22Rv1 (cell line): ENCODE measurements at regions not wholly inside any gene's neighbourhood (a gene's known extent, or its start where the extent isn't known, plus 50 kb on each side); places are given as distances from the start of the nearest gene placed in this dataset.

ENCODE experiments used
- H3K27ac ChIP-seq: fragments of 450-650 bp; 2 replicates; pipeline ENCODE4 v1.5.1; 2017
- ZFX ChIP-seq: fragments of 450-650 bp; IDR thresholded peaks from 2 replicates; pipeline ENCODE4 v1.6.1; 2017; ENCODE audit warnings: antibody characterized with exemption, borderline replicate concordance
- TF ChIP-seq, protein P1 (sequence below): fragments of 450-650 bp; IDR thresholded peaks from 2 replicates; pipeline ENCODE4 v1.5.1; 2017; ENCODE audit warnings: mild to moderate bottlenecking

DNA sequence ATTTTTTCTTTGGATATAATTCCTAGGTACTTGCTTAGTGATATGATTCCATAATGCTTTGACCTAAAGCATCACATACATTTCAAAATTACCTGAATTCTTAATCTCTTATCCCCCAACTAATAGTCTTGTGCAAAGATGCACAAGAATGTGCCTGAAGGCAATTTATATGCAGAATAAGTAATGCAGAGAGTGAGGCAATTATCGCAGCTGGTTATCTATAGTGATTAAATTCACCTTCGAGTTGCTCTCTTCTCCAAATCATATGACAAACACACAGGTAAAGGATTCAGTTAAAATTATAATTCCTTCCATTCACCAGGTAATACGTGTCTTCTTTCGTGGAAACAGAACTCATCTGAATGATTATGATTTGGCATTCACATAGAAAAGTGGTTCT, 717.3 kb downstream of the MRPL39 start:
- H3K27ac ChIP-seq, result no peak overlapping the region
- no peak for TF ChIP-seq ZFX
- TF ChIP-seq, protein P1, sequence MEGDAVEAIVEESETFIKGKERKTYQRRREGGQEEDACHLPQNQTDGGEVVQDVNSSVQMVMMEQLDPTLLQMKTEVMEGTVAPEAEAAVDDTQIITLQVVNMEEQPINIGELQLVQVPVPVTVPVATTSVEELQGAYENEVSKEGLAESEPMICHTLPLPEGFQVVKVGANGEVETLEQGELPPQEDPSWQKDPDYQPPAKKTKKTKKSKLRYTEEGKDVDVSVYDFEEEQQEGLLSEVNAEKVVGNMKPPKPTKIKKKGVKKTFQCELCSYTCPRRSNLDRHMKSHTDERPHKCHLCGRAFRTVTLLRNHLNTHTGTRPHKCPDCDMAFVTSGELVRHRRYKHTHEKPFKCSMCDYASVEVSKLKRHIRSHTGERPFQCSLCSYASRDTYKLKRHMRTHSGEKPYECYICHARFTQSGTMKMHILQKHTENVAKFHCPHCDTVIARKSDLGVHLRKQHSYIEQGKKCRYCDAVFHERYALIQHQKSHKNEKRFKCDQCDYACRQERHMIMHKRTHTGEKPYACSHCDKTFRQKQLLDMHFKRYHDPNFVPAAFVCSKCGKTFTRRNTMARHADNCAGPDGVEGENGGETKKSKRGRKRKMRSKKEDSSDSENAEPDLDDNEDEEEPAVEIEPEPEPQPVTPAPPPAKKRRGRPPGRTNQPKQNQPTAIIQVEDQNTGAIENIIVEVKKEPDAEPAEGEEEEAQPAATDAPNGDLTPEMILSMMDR, result no peak

DNA sequence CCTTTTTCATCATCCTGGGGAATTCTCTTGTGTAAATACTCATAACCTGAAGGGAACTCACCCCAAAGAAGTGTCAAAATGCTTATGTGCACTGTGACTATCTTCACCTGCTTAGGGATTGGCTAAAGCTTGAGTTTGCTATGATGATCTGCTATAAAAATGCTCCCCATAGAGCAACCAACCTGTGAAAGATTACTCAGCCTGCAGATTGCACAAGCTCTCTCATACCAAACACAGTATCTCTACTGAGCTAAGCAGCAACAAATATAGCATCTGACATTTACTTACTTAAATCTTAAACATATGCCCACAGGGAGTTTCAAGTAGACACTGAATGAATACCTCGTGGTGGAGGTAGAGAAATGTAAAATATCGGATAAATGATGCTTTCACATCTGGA, 725.8 kb downstream of the MRPL39 start:
- no peak overlapping the region for H3K27ac ChIP-seq
- TF ChIP-seq ZFX, result no peak
- TF ChIP-seq, protein P1, result no peak

DNA sequence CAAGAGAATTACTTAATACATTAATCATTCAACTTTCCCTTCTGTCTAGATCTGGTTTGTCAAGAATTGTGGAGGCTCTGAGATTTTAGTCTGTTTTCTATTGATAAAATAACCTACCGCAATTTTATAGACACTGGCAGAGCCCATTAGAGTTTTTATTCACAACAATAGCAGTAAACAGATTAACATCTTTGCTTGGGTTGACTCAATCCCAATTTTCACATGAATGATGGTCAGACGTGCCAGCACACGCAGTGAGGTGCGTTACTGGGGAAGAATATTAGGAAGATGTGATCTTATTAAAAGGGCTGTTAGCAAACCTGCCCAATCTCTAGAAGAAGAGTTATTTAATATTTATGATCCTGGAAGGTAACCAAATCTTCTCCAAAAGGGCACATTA, 736.6 kb downstream of the MRPL39 start:
- TF ChIP-seq, protein P1, result no peak
- TF ChIP-seq ZFX, result no peak
- H3K27ac ChIP-seq, result no peak overlapping the region

DNA sequence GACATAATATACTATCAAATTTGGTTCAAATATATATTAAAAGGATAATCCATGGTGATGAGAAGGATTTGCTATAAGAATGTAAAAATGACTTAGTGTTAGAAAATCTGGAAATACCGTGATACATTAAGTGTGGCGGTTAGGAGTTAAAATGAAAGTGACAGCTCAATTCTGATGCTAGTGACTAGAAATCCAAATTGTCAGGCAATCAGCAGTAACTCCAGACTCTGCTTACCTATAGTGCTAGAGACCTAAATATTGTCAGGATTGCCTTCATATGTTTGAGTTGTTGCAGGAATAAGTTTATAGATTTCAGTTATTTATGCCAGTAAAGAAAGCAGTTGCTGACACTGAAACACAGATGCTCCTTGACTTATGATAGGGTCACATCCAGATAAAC, 737.4 kb downstream of the MRPL39 start:
- H3K27ac ChIP-seq, result no peak overlapping the region
- no peak for TF ChIP-seq ZFX
- TF ChIP-seq, protein P1, result no peak

DNA sequence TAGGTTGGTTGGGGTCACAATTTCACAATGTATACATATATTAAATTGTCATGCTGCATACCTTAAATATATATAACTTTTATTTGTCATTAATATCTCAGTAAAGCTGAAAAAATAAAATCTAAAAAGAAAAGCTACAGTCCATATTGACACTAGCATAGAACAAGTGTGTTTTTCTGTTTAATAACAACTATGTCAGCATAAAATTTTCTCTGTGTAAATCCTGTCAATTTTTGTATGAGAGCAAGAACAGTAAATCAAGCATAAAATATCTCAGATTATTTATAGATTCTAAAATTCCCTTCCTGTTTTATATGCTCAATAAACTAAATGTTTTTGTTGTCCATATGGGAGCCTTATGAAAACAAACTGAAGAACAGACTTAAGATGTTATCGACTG, 739.2 kb downstream of the MRPL39 start:
- no peak overlapping the region for H3K27ac ChIP-seq
- TF ChIP-seq, protein P1, result no peak
- no peak for TF ChIP-seq ZFX

DNA sequence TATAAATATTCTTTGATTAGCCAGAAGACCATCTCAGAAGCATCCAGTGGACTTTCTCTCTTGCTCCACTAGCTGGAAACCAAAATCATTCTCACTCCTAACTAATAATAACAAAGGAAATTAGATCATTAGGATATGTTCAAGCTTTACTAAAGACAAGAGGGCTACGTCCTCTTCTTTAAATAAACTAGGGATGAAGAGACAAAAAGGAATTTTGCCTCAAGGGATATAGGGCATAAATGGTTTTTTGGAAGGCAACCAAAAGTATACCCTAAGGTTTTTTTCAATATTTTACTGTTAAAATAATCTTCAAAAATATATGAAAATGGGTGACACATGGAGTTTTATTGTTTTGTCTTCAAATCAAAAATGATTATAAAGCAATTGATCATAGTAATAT, 745.8 kb downstream of the MRPL39 start:
- TF ChIP-seq, protein P1, result no peak
- TF ChIP-seq ZFX, result no peak
- no peak overlapping the region for H3K27ac ChIP-seq

DNA sequence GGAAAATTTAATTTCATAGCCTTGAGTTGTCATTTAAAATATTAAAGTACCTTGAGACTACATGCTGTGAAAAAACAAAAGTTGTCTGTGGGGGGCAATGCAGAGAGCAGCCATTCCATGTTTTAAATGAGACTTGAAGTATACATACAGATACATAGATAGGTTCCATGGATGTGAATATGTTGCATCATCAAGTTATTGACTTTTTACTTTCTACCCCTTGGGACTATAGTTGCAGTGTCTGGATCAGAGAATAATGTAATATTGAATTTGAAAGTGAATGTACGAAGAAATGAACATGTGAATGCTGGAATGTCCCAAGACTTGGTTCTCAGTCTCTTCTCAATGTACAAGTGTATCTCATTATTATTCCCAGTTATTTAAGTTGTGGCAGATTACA, 751.0 kb downstream of the MRPL39 start:
- TF ChIP-seq, protein P1, result no peak
- TF ChIP-seq ZFX, result no peak
- no peak overlapping the region for H3K27ac ChIP-seq
